Peyer's patch (tissue), 4 donors: ENCODE measurements at regions not wholly inside any gene's neighbourhood (a gene's known extent, or its start where the extent isn't known, plus 50 kb on each side); places are given as distances from the start of the nearest gene placed in this dataset.
"Not testable (repeated sequence)": the region's sequence is repeated elsewhere in the genome, so short reads cannot be mapped to it uniquely, and the experiment has no call there.

Experiments used
- DNase-seq, 3 donors: peaks; one replicate each; pipeline ENCODE4 v3.0.0-alpha.2; 2017 to 2019
- H3K27ac ChIP-seq, 4 donors: fragments of 200-600 bp; sonication (generic); one replicate each; pipeline ENCODE4 v1.5.1; 2016 to 2019
- H3K27me3 ChIP-seq, 2 donors: fragments of 200-600 bp; sonication (generic); one replicate each; pipeline ENCODE4 v1.5.1; 2019
- H3K36me3 ChIP-seq, 3 donors: fragments of 200-600 bp; sonication (generic); one replicate each; pipeline ENCODE4 v1.5.1; 2016 to 2019
- H3K4me1 ChIP-seq, 4 donors: fragments of 200-600 bp; sonication (generic); one replicate each; pipeline ENCODE4 v1.5.1; 2016 to 2019
- H3K4me3 ChIP-seq, 4 donors: fragments of 200-600 bp; sonication (generic); 1 replicate in 3 of 4; 2 replicates in 1 of 4; pipeline ENCODE4 v1.5.1; 2016 to 2019; ENCODE audit warnings: mild to moderate bottlenecking in 1 of 4
- H3K9me3 ChIP-seq, 4 donors: fragments of 200-600 bp; sonication (generic); one replicate each; pipeline ENCODE4 v1.5.1; 2016 to 2019; ENCODE audit warnings: mild to moderate bottlenecking in 1 of 4
- CTCF ChIP-seq, 6 experiments: fragments of 450-650 bp in 4 of 6; fragments of 200-600 bp in 2 of 6; sonication (generic) in 1 of 6; IDR thresholded peaks; one replicate each; pipeline ENCODE4 v1.5.1; 2017 to 2019; ENCODE audit warnings: antibody characterized with exemption in 6 of 6, mild to moderate bottlenecking in 3 of 6, moderate library complexity in 1 of 6
- POLR2A ChIP-seq, 2 donors: fragments of 450-650 bp; IDR thresholded peaks; one replicate each; pipeline ENCODE4 v1.5.1; 2017; ENCODE audit warnings: antibody characterized with exemption in 2 of 2, mild to moderate bottlenecking in 2 of 2, moderate library complexity in 2 of 2

- H3K27me3 ChIP-seq: no peaks in the 10 kb centered on the region
These were observed 72.1 kb upstream of the EPB41L1 start for GRCh38 chr20:36082315-36082915.

GRCh38 chr20:36083200-36083599 is 71.3 kb upstream of the EPB41L1 start:
- not testable (repeated sequence) for H3K27me3 ChIP-seq, H3K4me1 ChIP-seq, H3K36me3 ChIP-seq, H3K4me3 ChIP-seq, H3K9me3 ChIP-seq
- H3K27ac ChIP-seq: peak overlapping the region in 2 of 4 donors; percentile 50 to 81
- DNase-seq: peak in 1 of 3 donors; percentile 72

More at GRCh38 chr20:36082315-36082915, 72.1 kb upstream of the EPB41L1 start:
- DNase-seq: no peak
- Histone ChIP-seq H3K27ac (peak overlapping the region in 2 of 4 donors; percentile 50 to 81), H3K4me1 (peaks cover 0 to 9% (median 3%) of the 10 kb centered on the region in 4 donors), H3K36me3 (no peaks in the 10 kb centered on the region), H3K4me3 (no peak overlapping the region), H3K9me3 (no peaks in the 10 kb centered on the region)
- TF ChIP-seq CTCF (IDR thresholded peaks at IDR 0.05): no peak

GRCh38 chr20:36084356-36084755 is 70.2 kb upstream of the EPB41L1 start:
- TF ChIP-seq POLR2A (IDR thresholded peaks at IDR 0.05): no peak
- no peak for TF ChIP-seq CTCF (IDR thresholded peaks at IDR 0.05)
- no peak for DNase-seq
- H3K36me3 ChIP-seq: no peaks in the 10 kb centered on the region
- peak overlapping the region in 1 of 4 donors; percentile 14 for H3K27ac ChIP-seq
- H3K9me3 ChIP-seq: no peaks in the 10 kb centered on the region
- H3K27me3 ChIP-seq: no peaks in the 10 kb centered on the region
- H3K4me1 ChIP-seq: peaks cover 0 to 9% (median 3%) of the 10 kb centered on the region in 4 donors
- no peak overlapping the region for H3K4me3 ChIP-seq

- Histone ChIP-seq H3K27ac (peak overlapping the region in 2 of 4 donors; percentile 77 to 88), H3K27me3 (no peaks in the 10 kb centered on the region), H3K4me3 (no peak overlapping the region), H3K4me1 (peaks cover 0 to 9% (median 3%) of the 10 kb centered on the region in 4 donors), H3K9me3 (no peaks in the 10 kb centered on the region), H3K36me3 (no peaks in the 10 kb centered on the region)
- DNase-seq: no peak
- TF ChIP-seq CTCF (IDR thresholded peaks at IDR 0.05) (no peak), POLR2A (IDR thresholded peaks at IDR 0.05) (no peak)
These were observed 69.5 kb upstream of the EPB41L1 start for GRCh38 chr20:36084897-36085613.

GRCh38 chr20:36085686-36086267 is 68.8 kb upstream of the EPB41L1 start:
- H3K4me1 ChIP-seq: peaks cover 0 to 9% (median 3%) of the 10 kb centered on the region in 4 donors
- peak overlapping the region in 3 of 4 donors; percentile 52 to 88 (median 77) for H3K27ac ChIP-seq
- no peaks in the 10 kb centered on the region for H3K27me3 ChIP-seq
- H3K4me3 ChIP-seq: no peak overlapping the region
- no peaks in the 10 kb centered on the region for H3K9me3 ChIP-seq
- peak in 1 of 6 experiments; percentile 3 for TF ChIP-seq CTCF (IDR thresholded peaks at IDR 0.05)
- peak in 1 of 2 donors; percentile 27 for TF ChIP-seq POLR2A (IDR thresholded peaks at IDR 0.05)
- peak in 2 of 3 donors; percentile 72 to 84 for DNase-seq
- no peaks in the 10 kb centered on the region for H3K36me3 ChIP-seq

- DNase-seq: no peak
- Histone ChIP-seq H3K27me3 (no peaks in the 10 kb centered on the region), H3K9me3 (no peaks in the 10 kb centered on the region), H3K36me3 (no peaks in the 10 kb centered on the region), H3K27ac (peak overlapping the region in 3 of 4 donors; percentile 52 to 88 (median 77)), H3K4me3 (no peak overlapping the region), H3K4me1 (peaks cover under 1 to 12% (median 4%) of the 10 kb centered on the region in 4 donors)
- TF ChIP-seq CTCF (IDR thresholded peaks at IDR 0.05) (no peak), POLR2A (IDR thresholded peaks at IDR 0.05) (no peak)
These were observed 67.8 kb upstream of the EPB41L1 start for GRCh38 chr20:36086767-36087166.
